GM13977 (cell line): ENCODE measurements at regions not wholly inside any gene's neighbourhood (a gene's known extent, or its start where the extent isn't known, plus 50 kb on each side); places are given as distances from the start of the nearest gene placed in this dataset.

ENCODE experiments used
- DNase-seq: peaks from one replicate; pipeline ENCODE4 v3.0.0; 2012; ENCODE audit warnings: low spot score
- CTCF ChIP-seq: IDR thresholded peaks from 2 replicates; pipeline ENCODE4 v1.5.1; 2012; ENCODE audit warnings: mild to moderate bottlenecking, control low read depth; ENCODE audit not compliant: insufficient read depth; ENCODE audit errors: extremely low read depth, missing control alignments
- in situ Hi-C: fragments of 300-500 bp; cut with MboI; formaldehyde crosslinking; loops from one replicate; pipeline ENCODE4 v1.12.0; 2022; ENCODE audit warnings: low sequenced_read_pairs, low pct_unique_long_range_greater_than_20kb, mixed read lengths, inconsistent platforms; ENCODE audit not compliant: unreplicated experiment

- DNase-seq = no peak
- TF ChIP-seq CTCF = no peak
- in situ Hi-C loops = no loop called here
These were observed 590.2 kb upstream of the SETBP1 start for GRCh38 chr18:44090453-44090852.

GRCh38 chr18:44093253-44093652 is 587.4 kb upstream of the SETBP1 start:
- DNase-seq = no peak
- TF ChIP-seq CTCF = no peak
- in situ Hi-C loops = no loop called here

GRCh38 chr18:44096016-44096415 is 584.7 kb upstream of the SETBP1 start:
- in situ Hi-C loops = no loop called here
- no peak for TF ChIP-seq CTCF
- no peak for DNase-seq

- in situ Hi-C loops = no loop called here
- TF ChIP-seq CTCF = peak; percentile 24
- DNase-seq = peak; percentile 5
These were observed 582.1 kb upstream of the SETBP1 start for GRCh38 chr18:44098551-44099098.

- in situ Hi-C loops = no loop called here
- no peak for DNase-seq
- TF ChIP-seq CTCF = no peak
These were observed 573.5 kb upstream of the SETBP1 start for GRCh38 chr18:44107187-44107586.

GRCh38 chr18:44111337-44111736 is 569.4 kb upstream of the SETBP1 start:
- no peak for DNase-seq
- in situ Hi-C loops = no loop called here
- TF ChIP-seq CTCF = no peak

- DNase-seq = no peak
- no peak for TF ChIP-seq CTCF
- in situ Hi-C loops = no loop called here
These were observed 562.9 kb upstream of the SETBP1 start for GRCh38 chr18:44117821-44118220.
